ENCODE measurements at regions not wholly inside any gene's neighbourhood (a gene's known extent, or its start where the extent isn't known, plus 50 kb on each side); places are given as distances from the start of the nearest gene placed in this dataset.

- TF ChIP-seq EZH2 (IDR thresholded peaks at IDR 0.05; ENCODE audit: low read length): no peak
- TF ChIP-seq, protein P1, sequence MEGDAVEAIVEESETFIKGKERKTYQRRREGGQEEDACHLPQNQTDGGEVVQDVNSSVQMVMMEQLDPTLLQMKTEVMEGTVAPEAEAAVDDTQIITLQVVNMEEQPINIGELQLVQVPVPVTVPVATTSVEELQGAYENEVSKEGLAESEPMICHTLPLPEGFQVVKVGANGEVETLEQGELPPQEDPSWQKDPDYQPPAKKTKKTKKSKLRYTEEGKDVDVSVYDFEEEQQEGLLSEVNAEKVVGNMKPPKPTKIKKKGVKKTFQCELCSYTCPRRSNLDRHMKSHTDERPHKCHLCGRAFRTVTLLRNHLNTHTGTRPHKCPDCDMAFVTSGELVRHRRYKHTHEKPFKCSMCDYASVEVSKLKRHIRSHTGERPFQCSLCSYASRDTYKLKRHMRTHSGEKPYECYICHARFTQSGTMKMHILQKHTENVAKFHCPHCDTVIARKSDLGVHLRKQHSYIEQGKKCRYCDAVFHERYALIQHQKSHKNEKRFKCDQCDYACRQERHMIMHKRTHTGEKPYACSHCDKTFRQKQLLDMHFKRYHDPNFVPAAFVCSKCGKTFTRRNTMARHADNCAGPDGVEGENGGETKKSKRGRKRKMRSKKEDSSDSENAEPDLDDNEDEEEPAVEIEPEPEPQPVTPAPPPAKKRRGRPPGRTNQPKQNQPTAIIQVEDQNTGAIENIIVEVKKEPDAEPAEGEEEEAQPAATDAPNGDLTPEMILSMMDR (optimal IDR thresholded peaks at IDR 0.05 in 1 of 3, IDR thresholded peaks at IDR 0.05 in 1 of 3, conservative IDR thresholded peaks at IDR 0.05 in 1 of 3; ENCODE audit: extremely low read depth in 1 of 3, insufficient read depth in 2 of 3, low read length in 3 of 3): no peak
- Histone ChIP-seq H4K20me1 (ENCODE audit: control insufficient read depth, extremely low read depth, insufficient read depth, low read length) (no peaks in the 10 kb centered on the region), H3K4me1 (ENCODE audit: control insufficient read depth, extremely low read depth, insufficient read depth, low read length) (no peaks in the 10 kb centered on the region), H3K4me2 (ENCODE audit: control insufficient read depth, extremely low read depth, insufficient read depth, low read depth, low read length) (no peak overlapping the region), H3K9me1 (ENCODE audit: control insufficient read depth, extremely low read depth, insufficient read depth, low read length) (no peaks in the 10 kb centered on the region), H3K79me2 (ENCODE audit: control insufficient read depth, insufficient read depth, low read length) (no peaks in the 10 kb centered on the region), H3K27ac (ENCODE audit: control insufficient read depth, insufficient read depth, low read length) (no peak overlapping the region), H3K9ac (ENCODE audit: control insufficient read depth, extremely low read depth, insufficient read depth, low read length) (no peak overlapping the region), H3K9me3 (ENCODE audit: control insufficient read depth, low read depth, low read length) (no peaks in the 10 kb centered on the region), H2AFZ (ENCODE audit: control insufficient read depth, low read length) (no peak overlapping the region), H3K27me3 (ENCODE audit: control insufficient read depth, extremely low read depth, insufficient read depth, low read length) (peaks cover 16% of the 10 kb centered on the region), H3K36me3 (ENCODE audit: control insufficient read depth in 2 of 2, extremely low read depth in 1 of 2, insufficient read depth in 2 of 2, low read length in 2 of 2) (no peaks in the 10 kb centered on the region), H3K4me3 (ENCODE audit: control insufficient read depth in 2 of 3, extremely low read depth in 1 of 3, insufficient read depth in 2 of 3, low read depth in 1 of 3, low read length in 3 of 3) (no peak overlapping the region)
- DNase-seq (ENCODE audit: low read depth, low spot score) (no peak), FAIRE-seq (no peak)
- dilution Hi-C loops (cut with MboI; ENCODE audit: extremely low pct_ligation_motif_present, low sequenced_read_pairs): no loop called here
Observed at GRCh38 chr7:131737746-131738465, 181.5 kb upstream of the PODXL start.

DNA sequence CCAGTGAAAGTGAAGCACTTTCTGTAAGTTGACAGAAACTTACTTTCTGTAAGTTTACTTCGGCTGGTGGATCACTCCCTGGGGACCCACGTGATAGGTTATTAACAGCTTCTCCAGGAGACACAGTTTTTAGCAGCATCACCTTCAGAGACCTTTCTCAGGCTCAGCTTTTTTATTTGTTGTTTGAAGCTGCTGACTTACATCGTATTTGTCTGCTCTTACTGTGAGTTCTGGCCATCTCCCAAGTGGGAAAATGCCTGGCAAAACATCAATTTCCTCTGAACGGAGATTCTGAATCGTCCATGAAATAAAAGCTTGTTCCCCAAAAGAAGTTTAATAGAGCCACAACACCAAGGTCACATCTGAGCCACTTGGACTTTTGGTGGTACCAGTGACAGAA, 178.7 kb upstream of the PODXL start:
- no peak overlapping the region for H3K27ac ChIP-seq (ENCODE audit: control insufficient read depth, insufficient read depth, low read length)
- H3K4me2 ChIP-seq (ENCODE audit: control insufficient read depth, extremely low read depth, insufficient read depth, low read depth, low read length): no peak overlapping the region
- H4K20me1 ChIP-seq (ENCODE audit: control insufficient read depth, extremely low read depth, insufficient read depth, low read length): no peaks in the 10 kb centered on the region
- no peak for DNase-seq (ENCODE audit: low read depth, low spot score)
- no peaks in the 10 kb centered on the region for H3K4me1 ChIP-seq (ENCODE audit: control insufficient read depth, extremely low read depth, insufficient read depth, low read length)
- H3K9me3 ChIP-seq (ENCODE audit: control insufficient read depth, low read depth, low read length): no peaks in the 10 kb centered on the region
- no peak for FAIRE-seq
- no peak overlapping the region for H3K4me3 ChIP-seq (ENCODE audit: control insufficient read depth in 2 of 3, extremely low read depth in 1 of 3, insufficient read depth in 2 of 3, low read depth in 1 of 3, low read length in 3 of 3)
- peaks cover 16% of the 10 kb centered on the region for H3K27me3 ChIP-seq (ENCODE audit: control insufficient read depth, extremely low read depth, insufficient read depth, low read length)
- H3K79me2 ChIP-seq (ENCODE audit: control insufficient read depth, insufficient read depth, low read length): no peaks in the 10 kb centered on the region
- H3K36me3 ChIP-seq (ENCODE audit: control insufficient read depth in 2 of 2, extremely low read depth in 1 of 2, insufficient read depth in 2 of 2, low read length in 2 of 2): no peaks in the 10 kb centered on the region
- no peaks in the 10 kb centered on the region for H3K9me1 ChIP-seq (ENCODE audit: control insufficient read depth, extremely low read depth, insufficient read depth, low read length)
- no peak overlapping the region for H3K9ac ChIP-seq (ENCODE audit: control insufficient read depth, extremely low read depth, insufficient read depth, low read length)
- dilution Hi-C loops (cut with MboI; ENCODE audit: extremely low pct_ligation_motif_present, low sequenced_read_pairs): no loop called here
- H2AFZ ChIP-seq (ENCODE audit: control insufficient read depth, low read length): no peak overlapping the region
- no peak for TF ChIP-seq EZH2 (IDR thresholded peaks at IDR 0.05; ENCODE audit: low read length)
- TF ChIP-seq, protein P1 (optimal IDR thresholded peaks at IDR 0.05 in 1 of 3, IDR thresholded peaks at IDR 0.05 in 1 of 3, conservative IDR thresholded peaks at IDR 0.05 in 1 of 3; ENCODE audit: extremely low read depth in 1 of 3, insufficient read depth in 2 of 3, low read length in 3 of 3): no peak
